OCI-LY7 (cell line): ENCODE measurements at regions not wholly inside any gene's neighbourhood (a gene's known extent, or its start where the extent isn't known, plus 50 kb on each side); places are given as distances from the start of the nearest gene placed in this dataset.

Experiments used
- EZH2phosphoT487 ChIP-seq: fragments of 200-600 bp; sonication (generic); IDR thresholded peaks from 2 replicates; pipeline ENCODE4 v1.6.1; 2018; ENCODE audit warnings: low read depth, borderline replicate concordance, mild to moderate bottlenecking, mixed run types, antibody characterized with exemption, low read length, moderate library complexity, mixed read lengths
- TF ChIP-seq, protein P1 (sequence below): fragments of 200-600 bp; sonication (generic); conservative IDR thresholded peaks from 2 replicates; pipeline ENCODE4 v1.5.1; 2014; ENCODE audit warnings: mild to moderate bottlenecking, antibody characterized with exemption, low read length, moderate library complexity, mixed read lengths

DNA sequence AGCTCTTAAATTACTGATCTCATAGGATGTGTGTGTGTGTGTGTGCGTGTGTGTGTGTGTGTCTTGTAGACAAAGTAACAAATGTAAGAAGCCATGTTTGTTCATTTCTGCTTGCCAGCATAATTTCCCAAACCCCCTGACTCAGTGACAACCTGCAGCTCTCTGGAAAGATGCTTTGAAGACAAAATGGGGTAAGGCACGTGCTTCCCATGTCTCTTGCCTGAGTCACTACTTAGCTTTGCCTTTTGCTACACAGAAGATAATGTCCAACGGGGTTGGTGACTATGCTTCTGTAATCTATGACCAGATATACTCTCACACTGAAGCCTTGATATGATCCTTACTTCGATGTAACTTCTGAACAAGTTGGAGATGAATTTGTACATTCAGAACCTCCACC is 332.0 kb downstream of the SLC4A3 start:
- TF ChIP-seq, protein P1, sequence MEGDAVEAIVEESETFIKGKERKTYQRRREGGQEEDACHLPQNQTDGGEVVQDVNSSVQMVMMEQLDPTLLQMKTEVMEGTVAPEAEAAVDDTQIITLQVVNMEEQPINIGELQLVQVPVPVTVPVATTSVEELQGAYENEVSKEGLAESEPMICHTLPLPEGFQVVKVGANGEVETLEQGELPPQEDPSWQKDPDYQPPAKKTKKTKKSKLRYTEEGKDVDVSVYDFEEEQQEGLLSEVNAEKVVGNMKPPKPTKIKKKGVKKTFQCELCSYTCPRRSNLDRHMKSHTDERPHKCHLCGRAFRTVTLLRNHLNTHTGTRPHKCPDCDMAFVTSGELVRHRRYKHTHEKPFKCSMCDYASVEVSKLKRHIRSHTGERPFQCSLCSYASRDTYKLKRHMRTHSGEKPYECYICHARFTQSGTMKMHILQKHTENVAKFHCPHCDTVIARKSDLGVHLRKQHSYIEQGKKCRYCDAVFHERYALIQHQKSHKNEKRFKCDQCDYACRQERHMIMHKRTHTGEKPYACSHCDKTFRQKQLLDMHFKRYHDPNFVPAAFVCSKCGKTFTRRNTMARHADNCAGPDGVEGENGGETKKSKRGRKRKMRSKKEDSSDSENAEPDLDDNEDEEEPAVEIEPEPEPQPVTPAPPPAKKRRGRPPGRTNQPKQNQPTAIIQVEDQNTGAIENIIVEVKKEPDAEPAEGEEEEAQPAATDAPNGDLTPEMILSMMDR: no peak
- no peak for TF ChIP-seq EZH2phosphoT487
